Heart left ventricle (tissue), 13 donors: ENCODE measurements at regions not wholly inside any gene's neighbourhood (a gene's known extent, or its start where the extent isn't known, plus 50 kb on each side); places are given as distances from the start of the nearest gene placed in this dataset.

Source experiments
- CTCF ChIP-seq, 12 donors: fragments of 200-600 bp; sonication (generic) in 4 of 12; IDR thresholded peaks; one replicate each; pipeline versions ENCODE4 v1.5.0 to v1.8.0; 2018 to 2022; ENCODE audit warnings: antibody characterized with exemption in 12 of 12, mild to moderate bottlenecking in 5 of 12
- POLR2A ChIP-seq, 2 donors: fragments of 450-650 bp; IDR thresholded peaks; one replicate each; pipeline ENCODE4 v1.6.1; 2017; ENCODE audit warnings: antibody characterized with exemption in 2 of 2, mild to moderate bottlenecking in 2 of 2, moderate library complexity in 2 of 2
- donor health status: ischemic (EF 13 %, LVEDD 7.1; RV severe dilation, severe dysfunction).
- donor health status: DM: no; HTN: yes; CAD: no.
- donor health status: DM: no; HTN: no; CAD: no.
- donor health status: ischemic (EF 25% LVEDD 6.9; RV normal size, moderate dysfunction).
- donor health status: ischemic (EF 25% LVEDD 5.7; RV mildly dilated, moderate dysfunction).
- donor health status: ischemic (EF 35%, LVEDD 5.7; RV mildly dilated, moderate dysfunction).
- donor health status: nonischemic (EF 11% LVEDD 7.7; RV severe dilation, severe dysfunction).
- donor health status: DM: yes; HTN: yes; CAD: no.
- donor health status: PGD.
- donor health status: ischemic (EF 29% LVEDD 5.4; RV normal size, mild dysfunction).
- donor health status: nonischemic (EF 23%, LVEDD 6.1; RV moderate dilation, normal function).

- no peak for TF ChIP-seq POLR2A (IDR thresholded peaks at IDR 0.05)
- TF ChIP-seq CTCF (IDR thresholded peaks at IDR 0.05) = peak; percentile 47 to 81 (median 68)
These were observed 289.8 kb upstream of the ROPN1 start for GRCh38 chr3:124281453-124282316.
